PC-3 (cell line): ENCODE measurements at regions not wholly inside any gene's neighbourhood (a gene's known extent, or its start where the extent isn't known, plus 50 kb on each side); places are given as distances from the start of the nearest gene placed in this dataset.

Experiments used
- ATAC-seq: fragments of 200-7000 bp; cut with Tn5 transposase; 2 replicates; pipeline ENCODE4 v1.9.1; 2020; ENCODE audit warnings: mild to moderate bottlenecking, moderate library complexity
- BruUV-seq: library from RNA; stranded (reverse); fragments of 400-500 nt; replicated peaks from 2 replicates; lab custom pipeline; 2021; lab: Mats Ljungman, UMichigan
- CTCF ChIA-PET: fragments of 300-600 bp; sonication (Branson Sonifier 250); formaldehyde crosslinking; loops from one replicate; lab custom pipeline; 2022; ENCODE audit warnings: antibody characterized with exemption; lab: Charles Lee
- POLR2A ChIA-PET: fragments of 300-600 bp; sonication (Branson Sonifier 250); formaldehyde crosslinking; loops from one replicate; lab custom pipeline; 2022; ENCODE audit warnings: antibody characterized with exemption; ENCODE audit not compliant: unreplicated experiment; lab: Charles Lee
- DNase-seq: peaks from one replicate; pipeline ENCODE4 v3.0.0-alpha.2; 2015
- H2AFZ ChIP-seq: fragments of 300-600 bp; sonication (generic); 2 replicates; pipeline ENCODE4 v1.6.0; 2016; ENCODE audit warnings: antibody characterized with exemption, low read length
- H3F3A ChIP-seq: fragments of 300-600 bp; sonication (generic); one replicate; pipeline ENCODE4 v1.6.0; 2017; ENCODE audit warnings: antibody characterized with exemption, low read length, control low read depth, mild to moderate bottlenecking; ENCODE audit not compliant: unreplicated experiment
- H3K27ac ChIP-seq: fragments of 300-600 bp; sonication (generic); 2 replicates; pipeline ENCODE4 v1.5.1; 2016; ENCODE audit warnings: mild to moderate bottlenecking, low read length
- H3K27me3 ChIP-seq: fragments of 300-600 bp; sonication (generic); 2 replicates; pipeline ENCODE4 v1.6.1; 2016; ENCODE audit warnings: low read length, mixed read lengths
- H3K36me3 ChIP-seq: fragments of 300-600 bp; sonication (generic); 2 replicates; pipeline ENCODE4 v1.6.1; 2016; ENCODE audit warnings: low read depth, mixed run types, low read length, mixed read lengths
- H3K4me1 ChIP-seq: fragments of 300-600 bp; sonication (generic); 2 replicates; pipeline ENCODE4 v1.5.1; 2016; ENCODE audit warnings: low read length; ENCODE audit not compliant: insufficient read depth
- H3K4me2 ChIP-seq: fragments of 300-600 bp; sonication (generic); 2 replicates; pipeline ENCODE4 v1.6.0; 2016; ENCODE audit warnings: low read length
- H3K4me3 ChIP-seq: fragments of 300-600 bp; sonication (generic); 2 replicates; pipeline ENCODE4 v1.5.1; 2016; ENCODE audit warnings: mild to moderate bottlenecking, low read length, mixed read lengths
- H3K79me2 ChIP-seq: fragments of 300-600 bp; sonication (generic); 2 replicates; pipeline ENCODE4 v1.6.1; 2017; ENCODE audit warnings: low read length, mixed read lengths
- H3K9ac ChIP-seq: fragments of 300-600 bp; sonication (generic); 2 replicates; pipeline ENCODE4 v1.6.0; 2016; ENCODE audit warnings: mild to moderate bottlenecking, low read length
- H3K9me2 ChIP-seq: fragments of 300-600 bp; sonication (generic); replicated peaks from 2 replicates; pipeline ENCODE4 v1.6.1; 2016; ENCODE audit warnings: mixed run types, low read length, mixed read lengths
- H3K9me3 ChIP-seq: fragments of 300-600 bp; sonication (generic); 2 replicates; pipeline ENCODE4 v1.6.1; 2016; ENCODE audit warnings: low read length, mixed read lengths
- H4K20me1 ChIP-seq: fragments of 300-600 bp; sonication (generic); 2 replicates; pipeline ENCODE4 v1.6.1; 2016; ENCODE audit warnings: low read length, mixed read lengths
- CTCF ChIP-seq: fragments of 300-600 bp; sonication (generic); conservative IDR thresholded peaks from 2 replicates; pipeline ENCODE4 v1.5.1; 2017; ENCODE audit warnings: antibody characterized with exemption, low read depth, mild to moderate bottlenecking, low read length
- EZH2 ChIP-seq: fragments of 300-600 bp; sonication (generic); IDR thresholded peaks from one replicate; pipeline ENCODE4 v1.6.1; 2017; ENCODE audit warnings: antibody characterized with exemption, mild to moderate bottlenecking, low read length; ENCODE audit not compliant: unreplicated experiment
- EZH2phosphoT487 ChIP-seq: fragments of 300-600 bp; sonication (generic); IDR thresholded peaks from 2 replicates; pipeline ENCODE4 v1.6.1; 2018; ENCODE audit warnings: mild to moderate bottlenecking, antibody characterized with exemption, low read length, borderline replicate concordance
- intact Hi-C: fragments of 100-400 bp; cut with micrococcal nuclease; formaldehyde crosslinking; loops from 2 replicates; pipeline ENCODE4 v1.9.0; 2023

GRCh38 chr6:25062070-25062811 lies 126.5 kb upstream of the RIPOR2 start:
- ATAC-seq (no peak), DNase-seq (no peak)
- no peaks in the 10 kb centered on the region for H4K20me1 ChIP-seq
- no TSS peak for BruUV-seq
- H3K27ac ChIP-seq = no peak overlapping the region
- TF ChIP-seq EZH2 (no peak), EZH2phosphoT487 (no peak)
- no peaks in the 10 kb centered on the region for H3K4me1 ChIP-seq
- ChIA-PET CTCF (no interaction called here), POLR2A (no interaction called here)
- no peak overlapping the region for H2AFZ ChIP-seq
- no peaks in the 10 kb centered on the region for H3K9me2 ChIP-seq
- no peaks in the 10 kb centered on the region for H3K9me3 ChIP-seq
- no peaks in the 10 kb centered on the region for H3K79me2 ChIP-seq
- no peak overlapping the region for H3K4me3 ChIP-seq
- no peaks in the 10 kb centered on the region for H3K36me3 ChIP-seq
- intact Hi-C loops = no loop called here
- H3K27me3 ChIP-seq = no peaks in the 10 kb centered on the region
- no peak overlapping the region for H3K4me2 ChIP-seq
- no peak overlapping the region for H3K9ac ChIP-seq
- H3F3A ChIP-seq = no peaks in the 10 kb centered on the region

GRCh38 chr6:25064006-25064405 lies 128.2 kb upstream of the RIPOR2 start:
- ATAC-seq = no peak
- no peaks in the 10 kb centered on the region for H3K9me2 ChIP-seq
- no peaks in the 10 kb centered on the region for H3K27me3 ChIP-seq
- H3K9ac ChIP-seq = no peak overlapping the region
- no peak overlapping the region for H3K4me3 ChIP-seq
- ChIA-PET CTCF (no interaction called here), POLR2A (no interaction called here)
- BruUV-seq = no TSS peak
- TF ChIP-seq EZH2 (no peak), CTCF (no peak), EZH2phosphoT487 (no peak)
- H3K4me1 ChIP-seq = no peaks in the 10 kb centered on the region
- H3K4me2 ChIP-seq = no peak overlapping the region
- H3K27ac ChIP-seq = no peak overlapping the region
- no peaks in the 10 kb centered on the region for H3K36me3 ChIP-seq
- no peaks in the 10 kb centered on the region for H3F3A ChIP-seq
- no peaks in the 10 kb centered on the region for H4K20me1 ChIP-seq
- no peak for DNase-seq
- no peaks in the 10 kb centered on the region for H3K9me3 ChIP-seq
- H2AFZ ChIP-seq = no peak overlapping the region
- intact Hi-C loops = no loop called here
- H3K79me2 ChIP-seq = no peaks in the 10 kb centered on the region

GRCh38 chr6:25065666-25066065 lies 129.9 kb upstream of the RIPOR2 start:
- no peaks in the 10 kb centered on the region for H3K27me3 ChIP-seq
- H3K4me3 ChIP-seq = no peak overlapping the region
- no peak overlapping the region for H3K27ac ChIP-seq
- POLR2A ChIA-PET = no interaction called here
- no TSS peak for BruUV-seq
- no peaks in the 10 kb centered on the region for H4K20me1 ChIP-seq
- no peaks in the 10 kb centered on the region for H3K79me2 ChIP-seq
- intact Hi-C loops = no loop called here
- DNase-seq = no peak
- TF ChIP-seq EZH2phosphoT487 (no peak), CTCF (no peak), EZH2 (no peak)
- no peaks in the 10 kb centered on the region for H3K9me3 ChIP-seq
- H3K4me2 ChIP-seq = no peak overlapping the region
- CTCF ChIA-PET = no interaction called here
- no peak overlapping the region for H2AFZ ChIP-seq
- H3K9ac ChIP-seq = no peak overlapping the region
- H3K9me2 ChIP-seq = no peaks in the 10 kb centered on the region
- no peaks in the 10 kb centered on the region for H3K36me3 ChIP-seq
- no peak for ATAC-seq
- H3F3A ChIP-seq = no peaks in the 10 kb centered on the region
- H3K4me1 ChIP-seq = no peaks in the 10 kb centered on the region
